ENCODE measurements at regions not wholly inside any gene's neighbourhood (a gene's known extent, or its start where the extent isn't known, plus 50 kb on each side); places are given as distances from the start of the nearest gene placed in this dataset.

- TF ChIP-seq CTCF (conservative IDR thresholded peaks at IDR 0.05; ENCODE audit: low read length) (no peak), EZH2phosphoT487 (IDR thresholded peaks at IDR 0.05; ENCODE audit: borderline replicate concordance, low read depth, low read length) (no peak)
Observed at GRCh38 chr16:51916231-51916630, 630.7 kb downstream of the TOX3 start.

Measured in OCI-LY7 (cell line).